Cardiac fibroblast (primary cell): ENCODE measurements at regions not wholly inside any gene's neighbourhood (a gene's known extent, or its start where the extent isn't known, plus 50 kb on each side); places are given as distances from the start of the nearest gene placed in this dataset.
A peak's percentile ranks its signal among the peaks of the same experiment; 100 is the strongest.

Experiments used
- DNase-seq, 2 donors: peaks; one replicate each; pipeline versions ENCODE4 v3.0.0 to v3.0.0-alpha.2; 2010; ENCODE audit warnings: low read depth in 2 of 2
- H3K4me3 ChIP-seq, 2 donors: replicated peaks in 1 of 2; 1 replicate in 1 of 2; 2 replicates in 1 of 2; pipeline ENCODE4 v1.5.1; 2011; ENCODE audit warnings: low read depth in 2 of 2, low read length in 2 of 2, mild to moderate bottlenecking in 2 of 2, moderate library complexity in 1 of 2
- CTCF ChIP-seq: IDR thresholded peaks from one replicate; pipeline ENCODE4 v1.5.1; 2011; ENCODE audit warnings: low read depth, mild to moderate bottlenecking, low read length, inconsistent platforms

DNA sequence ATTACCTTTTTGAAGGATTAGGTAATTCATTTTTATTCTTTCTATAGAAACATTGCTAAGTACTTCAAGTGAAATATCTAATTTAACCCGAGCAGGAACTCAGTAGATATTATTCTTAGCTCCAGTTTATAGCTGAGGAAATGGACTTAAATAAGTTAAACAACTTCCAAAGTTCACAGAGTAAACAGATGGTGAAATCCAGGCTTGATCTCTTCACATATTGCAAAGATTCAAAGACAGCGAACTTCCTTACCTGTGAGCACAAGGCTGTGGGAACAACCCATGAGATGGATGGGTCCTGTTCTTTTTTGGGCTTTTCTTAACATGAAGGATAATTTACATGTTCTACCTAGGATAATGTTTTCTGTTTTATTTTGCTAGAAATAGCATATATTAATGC is 439.0 kb downstream of the IRS1 start:
- no peak overlapping the region for H3K4me3 ChIP-seq
- no peak for TF ChIP-seq CTCF
- no peak for DNase-seq

- TF ChIP-seq CTCF, result no peak
- DNase-seq, result no peak
- H3K4me3 ChIP-seq, result no peak overlapping the region
Measured at GRCh38 chr2:226358688-226359087, 440.9 kb downstream of the IRS1 start.

DNA sequence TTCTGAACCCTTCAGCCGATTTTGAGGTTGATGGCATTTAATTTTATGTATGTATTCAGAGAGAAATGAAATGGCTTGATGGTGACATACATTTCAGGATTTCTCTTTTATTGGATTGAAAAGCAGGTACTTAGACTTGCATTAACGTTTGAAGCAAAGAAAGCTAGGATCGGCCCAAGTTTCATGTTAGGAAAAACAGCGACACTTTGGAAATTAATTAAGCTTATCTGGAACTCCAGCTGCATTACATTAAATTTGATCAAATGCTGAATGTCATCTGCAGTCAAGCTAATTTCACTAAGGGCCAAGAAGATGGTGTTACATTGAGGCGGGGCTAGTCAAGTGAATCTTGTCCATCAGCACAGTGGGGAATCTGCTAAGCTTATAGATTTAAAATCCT is 441.8 kb downstream of the IRS1 start:
- no peak overlapping the region for H3K4me3 ChIP-seq
- no peak for TF ChIP-seq CTCF
- DNase-seq, result no peak

DNA sequence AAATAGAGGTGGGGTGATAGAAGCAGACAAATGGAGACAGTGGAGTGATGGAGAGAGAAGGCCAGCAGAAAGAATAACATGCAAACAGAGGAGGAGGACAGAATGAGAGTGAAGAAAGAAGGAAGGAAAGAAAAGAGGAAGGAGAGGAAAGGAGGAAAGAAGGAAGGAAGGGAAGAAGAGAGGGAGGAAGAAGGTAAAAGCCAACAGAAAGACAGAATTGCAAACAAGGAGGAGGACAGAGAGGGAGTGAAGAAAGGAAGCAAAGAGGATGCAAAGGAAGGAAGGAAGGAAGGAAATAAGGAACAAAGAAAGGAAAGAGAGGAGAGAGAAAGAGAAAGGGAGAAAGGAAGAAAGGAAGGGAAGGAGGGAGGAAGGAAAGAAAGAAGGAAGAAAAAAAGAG is 444.0 kb downstream of the IRS1 start:
- no peak for DNase-seq
- no peak for TF ChIP-seq CTCF
- no peak overlapping the region for H3K4me3 ChIP-seq

GRCh38 chr2:226354434-226354833 is 445.2 kb downstream of the IRS1 start:
- no peak overlapping the region for H3K4me3 ChIP-seq
- TF ChIP-seq CTCF, result no peak
- DNase-seq, result peak; percentile 31 to 51

- H3K4me3 ChIP-seq, result no peak overlapping the region
- no peak for DNase-seq
- no peak for TF ChIP-seq CTCF
Measured at GRCh38 chr2:226352941-226353560, 446.6 kb downstream of the IRS1 start.

DNA sequence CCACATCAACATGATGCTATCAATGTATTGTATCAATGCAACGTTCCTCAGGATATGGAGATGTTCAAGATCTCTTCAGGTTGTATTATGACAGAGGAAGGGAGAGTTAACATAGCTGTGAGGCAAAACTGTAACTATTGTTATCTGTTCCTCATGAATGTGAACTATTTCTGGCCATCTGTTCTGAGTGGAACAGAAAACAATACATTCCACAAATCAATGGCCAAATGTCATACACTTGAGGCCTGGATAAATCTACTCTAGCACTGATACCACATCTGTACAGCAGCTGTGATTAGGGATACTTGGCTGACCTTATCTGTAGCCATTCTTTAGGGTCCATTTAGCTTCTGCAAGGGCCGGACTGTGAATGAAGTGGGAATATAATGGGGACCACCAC is 447.9 kb downstream of the IRS1 start:
- no peak overlapping the region for H3K4me3 ChIP-seq
- no peak for TF ChIP-seq CTCF
- peak; percentile 11 to 46 for DNase-seq
